GM10266 (cell line): ENCODE measurements at regions not wholly inside any gene's neighbourhood (a gene's known extent, or its start where the extent isn't known, plus 50 kb on each side); places are given as distances from the start of the nearest gene placed in this dataset.
A peak's percentile ranks its signal among the peaks of the same experiment; 100 is the strongest.

Source experiments
- DNase-seq: peaks from one replicate; pipeline ENCODE4 v3.0.0; 2012; ENCODE audit errors: extremely low spot score
- TF ChIP-seq, protein P1 (sequence below): IDR thresholded peaks from 2 replicates; pipeline ENCODE4 v1.5.1; 2012; ENCODE audit warnings: mild to moderate bottlenecking, low read depth; ENCODE audit not compliant: control insufficient read depth, insufficient read depth; ENCODE audit errors: missing control alignments

DNA sequence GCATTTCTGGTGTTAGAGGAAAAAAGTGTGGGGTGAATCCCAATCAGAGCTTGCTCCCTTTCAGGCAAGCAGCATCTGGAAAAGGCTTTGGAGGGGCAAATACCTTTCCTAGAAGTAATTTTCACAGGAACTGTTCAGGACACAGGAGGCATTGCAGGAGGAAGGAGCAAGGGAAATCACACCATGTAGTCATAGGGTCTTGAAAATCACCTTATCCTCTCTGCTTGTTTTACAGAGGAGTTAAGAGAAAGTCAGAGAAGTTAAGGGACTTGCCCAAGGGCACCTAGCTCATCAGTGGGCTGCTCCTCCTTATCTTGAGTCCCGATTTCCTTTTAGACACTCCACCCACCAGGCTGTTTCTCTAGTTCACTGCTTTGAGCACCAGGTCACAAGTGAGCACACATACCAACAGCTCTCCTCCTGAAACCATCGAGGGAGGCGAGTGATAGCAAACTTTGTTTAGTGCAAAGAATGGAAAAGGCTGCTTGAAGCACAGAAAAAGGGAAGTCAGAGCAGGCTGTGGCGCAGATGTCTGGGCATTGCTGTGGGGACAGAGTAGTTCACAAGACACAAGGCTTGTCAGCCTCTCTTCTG is 89.2 kb upstream of the CXCR4 start:
- TF ChIP-seq, protein P1, sequence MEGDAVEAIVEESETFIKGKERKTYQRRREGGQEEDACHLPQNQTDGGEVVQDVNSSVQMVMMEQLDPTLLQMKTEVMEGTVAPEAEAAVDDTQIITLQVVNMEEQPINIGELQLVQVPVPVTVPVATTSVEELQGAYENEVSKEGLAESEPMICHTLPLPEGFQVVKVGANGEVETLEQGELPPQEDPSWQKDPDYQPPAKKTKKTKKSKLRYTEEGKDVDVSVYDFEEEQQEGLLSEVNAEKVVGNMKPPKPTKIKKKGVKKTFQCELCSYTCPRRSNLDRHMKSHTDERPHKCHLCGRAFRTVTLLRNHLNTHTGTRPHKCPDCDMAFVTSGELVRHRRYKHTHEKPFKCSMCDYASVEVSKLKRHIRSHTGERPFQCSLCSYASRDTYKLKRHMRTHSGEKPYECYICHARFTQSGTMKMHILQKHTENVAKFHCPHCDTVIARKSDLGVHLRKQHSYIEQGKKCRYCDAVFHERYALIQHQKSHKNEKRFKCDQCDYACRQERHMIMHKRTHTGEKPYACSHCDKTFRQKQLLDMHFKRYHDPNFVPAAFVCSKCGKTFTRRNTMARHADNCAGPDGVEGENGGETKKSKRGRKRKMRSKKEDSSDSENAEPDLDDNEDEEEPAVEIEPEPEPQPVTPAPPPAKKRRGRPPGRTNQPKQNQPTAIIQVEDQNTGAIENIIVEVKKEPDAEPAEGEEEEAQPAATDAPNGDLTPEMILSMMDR = no peak
- DNase-seq = no peak

DNA sequence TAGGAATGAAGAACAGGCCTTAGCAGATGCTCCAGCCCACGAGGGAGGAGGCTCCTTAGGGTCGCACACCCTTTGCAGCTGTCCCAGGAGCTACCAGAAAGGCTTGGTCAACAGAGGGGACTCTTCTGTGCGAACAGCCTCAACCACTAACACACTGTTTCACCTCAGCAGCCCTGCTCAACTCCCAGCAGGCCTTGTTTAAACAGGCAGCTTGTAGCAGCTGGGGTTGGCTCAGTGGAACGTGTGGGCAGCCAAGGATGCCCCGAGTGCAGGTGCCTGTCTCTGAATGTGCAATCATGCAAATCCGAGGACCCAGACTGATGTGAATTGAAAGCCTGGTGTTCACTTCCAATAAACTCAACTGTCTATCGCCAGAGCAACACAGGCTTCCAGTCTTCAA is 88.7 kb upstream of the CXCR4 start:
- DNase-seq = peak; percentile 53
- TF ChIP-seq, protein P1 = no peak

DNA sequence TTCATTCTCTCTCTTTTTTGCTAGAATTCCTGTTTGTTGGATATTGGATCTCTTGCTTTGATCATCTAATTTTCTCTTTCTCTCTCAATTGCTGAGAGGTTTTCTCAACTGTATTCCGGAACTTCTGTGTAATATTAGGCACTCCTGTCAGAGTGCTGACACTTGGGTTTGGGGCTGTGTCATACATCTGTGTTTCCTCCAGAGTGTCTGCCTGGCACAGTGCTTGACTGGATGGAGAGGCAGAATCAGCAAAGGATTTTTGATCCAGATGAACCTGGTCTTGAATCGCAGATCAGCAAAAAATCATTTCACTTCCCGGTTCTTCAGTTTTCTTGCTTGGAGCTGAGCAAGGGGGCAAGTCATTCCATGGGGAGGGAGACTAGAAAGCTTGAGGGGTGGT is 87.7 kb upstream of the CXCR4 start:
- TF ChIP-seq, protein P1 = no peak
- DNase-seq = no peak

DNA sequence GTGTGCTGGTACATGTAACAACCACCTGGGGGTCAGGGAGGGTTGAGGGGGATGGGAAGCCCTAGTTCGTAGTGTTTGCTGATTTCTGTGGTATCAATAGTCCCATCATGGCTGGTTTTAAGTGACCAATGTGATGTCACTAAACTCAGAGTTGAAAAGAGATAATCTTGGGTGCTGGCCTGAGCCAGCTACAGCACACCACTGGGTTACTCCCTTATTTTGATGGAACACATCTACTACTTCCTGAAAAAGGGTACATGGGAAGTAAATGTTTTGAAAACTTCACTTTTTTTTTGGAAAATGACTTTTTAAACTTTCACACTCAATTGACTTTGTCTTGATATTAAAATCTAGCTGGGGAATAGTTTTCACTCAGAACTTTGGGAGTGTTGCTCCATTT is 87.0 kb upstream of the CXCR4 start:
- DNase-seq = no peak
- TF ChIP-seq, protein P1 = no peak

DNA sequence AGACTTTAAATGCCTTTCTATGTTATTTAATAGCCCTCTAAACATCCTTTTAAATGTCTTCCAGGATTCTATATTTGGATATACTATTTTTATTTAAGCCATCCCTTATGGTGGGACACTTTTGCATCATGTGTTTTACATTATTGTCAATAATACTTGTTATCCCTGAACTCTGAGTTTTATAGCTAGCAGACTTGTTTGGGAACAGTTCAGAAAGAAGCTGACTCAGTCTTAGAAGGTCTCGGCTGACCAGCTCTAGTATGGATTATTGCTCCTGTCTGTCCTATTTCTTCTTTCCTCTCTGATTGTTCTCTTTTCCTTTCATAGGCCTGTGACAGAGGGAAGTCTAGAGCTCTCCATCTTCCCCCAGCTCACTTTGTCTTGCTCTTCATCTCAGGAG is 77.3 kb upstream of the CXCR4 start:
- DNase-seq = no peak
- TF ChIP-seq, protein P1 = no peak

DNA sequence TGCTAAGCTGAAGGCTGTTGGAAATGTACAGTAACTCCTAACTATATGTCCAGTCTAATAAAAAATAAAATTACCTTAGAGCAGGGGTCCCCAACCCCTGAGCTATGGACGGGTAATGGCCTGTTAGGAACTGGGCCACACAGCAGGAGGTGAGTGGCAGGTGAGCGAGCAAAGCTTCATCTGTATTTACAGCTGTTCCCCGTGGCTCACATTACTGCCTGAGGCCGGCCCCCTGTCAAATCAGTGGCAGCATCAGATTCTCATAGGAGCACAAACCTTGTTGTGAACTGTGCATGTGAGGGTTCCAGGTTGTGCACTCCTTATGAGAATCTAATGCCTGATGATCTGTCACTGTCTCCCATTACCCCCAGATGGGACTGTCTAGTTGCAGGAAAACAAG is 73.1 kb upstream of the CXCR4 start:
- DNase-seq = no peak
- TF ChIP-seq, protein P1 = no peak

DNA sequence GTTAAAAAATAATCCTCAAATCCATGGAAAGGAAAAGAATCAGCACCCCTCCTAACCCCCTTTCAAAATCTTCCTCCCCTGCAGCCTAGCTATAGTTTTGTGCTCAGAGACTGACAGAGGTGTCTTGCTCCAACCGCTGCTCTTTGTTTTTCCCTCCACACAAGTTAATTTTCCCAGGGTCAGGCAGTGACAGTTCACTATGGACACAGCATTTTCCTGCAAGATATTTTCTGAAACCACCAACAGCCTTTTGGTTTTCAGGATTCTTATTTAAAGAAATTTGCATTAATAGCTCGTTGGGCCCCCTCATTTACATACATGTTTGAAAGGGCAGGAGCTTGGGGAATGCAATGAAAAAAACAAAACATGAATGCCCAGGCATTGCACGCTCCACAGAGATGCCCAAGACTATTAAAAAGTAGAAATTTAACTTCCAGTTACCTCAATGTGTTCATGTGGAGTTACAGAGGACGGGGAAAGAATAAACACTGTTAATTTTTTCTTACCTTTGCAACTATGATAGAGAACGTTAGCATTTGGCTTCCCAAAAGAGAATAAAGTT is 71.4 kb upstream of the CXCR4 start:
- no peak for DNase-seq
- TF ChIP-seq, protein P1 = no peak
